ENCODE measurements at regions not wholly inside any gene's neighbourhood (a gene's known extent, or its start where the extent isn't known, plus 50 kb on each side); places are given as distances from the start of the nearest gene placed in this dataset.

DNA sequence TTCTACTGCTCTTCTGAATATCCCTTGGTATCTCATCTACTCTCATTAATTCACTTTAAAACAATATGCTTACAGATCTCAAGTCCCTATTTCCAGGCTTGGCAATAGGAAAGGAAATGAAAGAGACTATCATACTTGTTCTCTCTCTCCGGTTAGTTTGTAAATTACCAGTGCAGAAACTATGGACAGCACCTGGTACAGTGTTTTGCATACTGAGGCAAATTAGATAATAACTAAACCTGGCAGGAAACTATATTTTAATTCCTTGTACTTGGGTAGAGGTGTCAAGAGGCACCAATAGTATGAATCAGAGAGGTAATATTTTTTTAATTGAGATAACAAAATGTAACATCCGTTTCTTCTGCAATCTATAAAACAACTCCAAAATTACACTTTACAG is 97.7 kb upstream of the TMEM196 start:
- H3K4me3 ChIP-seq: no peak overlapping the region
- no peak overlapping the region for H2AFZ ChIP-seq
- intact Hi-C loops (cut with micrococcal nuclease; ENCODE audit: unreplicated experiment): no loop called here
- H3K36me3 ChIP-seq (ENCODE audit: low read depth): no peaks in the 10 kb centered on the region
- no peak for DNase-seq
- no peak overlapping the region for H3K27ac ChIP-seq
- H3K9me2 ChIP-seq (ENCODE audit: insufficient read depth): no peaks in the 10 kb centered on the region
- H3K79me2 ChIP-seq (ENCODE audit: low read depth): no peaks in the 10 kb centered on the region
- H4K20me1 ChIP-seq (ENCODE audit: insufficient read depth): no peaks in the 10 kb centered on the region
- no peaks in the 10 kb centered on the region for H3K4me1 ChIP-seq (replicated peaks; ENCODE audit: insufficient read depth)
- POLR2A ChIA-PET (ENCODE audit: unreplicated experiment): no interaction called here
- BruUV-seq (replicated peaks): no TSS peak
- no peak overlapping the region for H3K4me2 ChIP-seq
- CTCF ChIA-PET: no interaction called here
- H3F3A ChIP-seq (ENCODE audit: insufficient read depth, low read depth): no peaks in the 10 kb centered on the region
- no peaks in the 10 kb centered on the region for H3K9me3 ChIP-seq (ENCODE audit: insufficient read depth, low read depth)
- TF ChIP-seq, protein P1, sequence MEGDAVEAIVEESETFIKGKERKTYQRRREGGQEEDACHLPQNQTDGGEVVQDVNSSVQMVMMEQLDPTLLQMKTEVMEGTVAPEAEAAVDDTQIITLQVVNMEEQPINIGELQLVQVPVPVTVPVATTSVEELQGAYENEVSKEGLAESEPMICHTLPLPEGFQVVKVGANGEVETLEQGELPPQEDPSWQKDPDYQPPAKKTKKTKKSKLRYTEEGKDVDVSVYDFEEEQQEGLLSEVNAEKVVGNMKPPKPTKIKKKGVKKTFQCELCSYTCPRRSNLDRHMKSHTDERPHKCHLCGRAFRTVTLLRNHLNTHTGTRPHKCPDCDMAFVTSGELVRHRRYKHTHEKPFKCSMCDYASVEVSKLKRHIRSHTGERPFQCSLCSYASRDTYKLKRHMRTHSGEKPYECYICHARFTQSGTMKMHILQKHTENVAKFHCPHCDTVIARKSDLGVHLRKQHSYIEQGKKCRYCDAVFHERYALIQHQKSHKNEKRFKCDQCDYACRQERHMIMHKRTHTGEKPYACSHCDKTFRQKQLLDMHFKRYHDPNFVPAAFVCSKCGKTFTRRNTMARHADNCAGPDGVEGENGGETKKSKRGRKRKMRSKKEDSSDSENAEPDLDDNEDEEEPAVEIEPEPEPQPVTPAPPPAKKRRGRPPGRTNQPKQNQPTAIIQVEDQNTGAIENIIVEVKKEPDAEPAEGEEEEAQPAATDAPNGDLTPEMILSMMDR (conservative IDR thresholded peaks at IDR 0.05): no peak
- no peak for TF ChIP-seq EZH2 (IDR thresholded peaks at IDR 0.05; ENCODE audit: low read depth)
- H3K27me3 ChIP-seq (ENCODE audit: insufficient read depth, low read depth): no peaks in the 10 kb centered on the region

DNA sequence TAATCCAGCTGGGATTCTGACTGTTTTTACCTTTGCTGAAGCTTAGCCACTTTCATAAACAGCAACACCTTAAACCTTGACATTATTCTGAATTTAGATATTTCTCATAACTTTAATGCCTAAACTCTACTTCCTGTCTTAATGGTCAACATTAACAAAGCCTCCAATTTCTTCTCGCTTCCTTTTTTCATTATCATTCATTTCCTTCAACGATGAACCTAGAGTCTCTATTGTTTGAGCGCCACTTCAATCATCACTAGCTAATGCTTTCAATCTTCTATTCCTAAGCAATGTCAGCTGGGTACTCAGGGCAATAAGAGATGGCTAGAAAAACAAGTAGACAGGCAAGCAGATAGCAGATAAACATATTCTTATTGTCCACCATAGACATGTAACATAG is 96.6 kb upstream of the TMEM196 start:
- Histone ChIP-seq H3K9me2 (ENCODE audit: insufficient read depth) (no peaks in the 10 kb centered on the region), H3K36me3 (ENCODE audit: low read depth) (no peaks in the 10 kb centered on the region), H3K27me3 (ENCODE audit: insufficient read depth, low read depth) (no peaks in the 10 kb centered on the region), H3K9me3 (ENCODE audit: insufficient read depth, low read depth) (no peaks in the 10 kb centered on the region), H4K20me1 (ENCODE audit: insufficient read depth) (no peaks in the 10 kb centered on the region), H3K4me3 (no peak overlapping the region), H3K4me1 (replicated peaks; ENCODE audit: insufficient read depth) (no peaks in the 10 kb centered on the region), H3F3A (ENCODE audit: insufficient read depth, low read depth) (no peaks in the 10 kb centered on the region), H3K4me2 (no peak overlapping the region), H3K27ac (no peak overlapping the region), H3K79me2 (ENCODE audit: low read depth) (no peaks in the 10 kb centered on the region), H2AFZ (no peak overlapping the region)
- DNase-seq: no peak
- CTCF ChIA-PET: no interaction called here
- no TSS peak for BruUV-seq (replicated peaks)
- POLR2A ChIA-PET (ENCODE audit: unreplicated experiment): no interaction called here
- intact Hi-C loops (cut with micrococcal nuclease; ENCODE audit: unreplicated experiment): no loop called here
- TF ChIP-seq, protein P1 (conservative IDR thresholded peaks at IDR 0.05): no peak
- TF ChIP-seq EZH2 (IDR thresholded peaks at IDR 0.05; ENCODE audit: low read depth): no peak

DNA sequence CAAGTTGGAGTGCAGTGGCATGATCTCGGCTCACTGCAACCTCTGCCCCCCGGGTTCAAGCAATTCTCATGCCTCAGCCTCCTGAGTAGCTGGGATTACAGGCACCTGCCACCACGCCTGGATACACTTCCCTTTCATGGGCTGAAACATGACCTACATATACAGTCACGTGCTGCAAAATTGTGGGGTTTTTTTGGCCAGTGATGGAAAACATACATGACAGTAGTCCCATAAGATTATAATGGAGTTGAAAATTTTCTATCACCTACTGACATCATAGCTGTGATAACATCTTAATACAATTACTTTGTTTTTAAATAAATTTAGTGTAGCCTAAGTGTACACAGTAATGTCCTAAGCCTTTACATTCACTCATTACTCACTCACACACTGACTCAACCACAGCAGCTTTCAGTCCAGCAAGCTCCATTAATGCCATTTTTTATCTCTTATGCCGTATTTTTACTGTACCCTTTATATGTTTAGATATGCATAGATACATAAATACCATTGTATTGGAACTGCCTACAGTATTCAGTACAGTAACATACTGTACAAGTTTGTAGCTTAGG is 79.9 kb upstream of the TMEM196 start:
- Histone ChIP-seq H4K20me1 (ENCODE audit: insufficient read depth) (no peaks in the 10 kb centered on the region), H2AFZ (no peak overlapping the region), H3F3A (ENCODE audit: insufficient read depth, low read depth) (no peaks in the 10 kb centered on the region), H3K79me2 (ENCODE audit: low read depth) (no peaks in the 10 kb centered on the region), H3K4me2 (no peak overlapping the region), H3K27me3 (ENCODE audit: insufficient read depth, low read depth) (no peaks in the 10 kb centered on the region), H3K36me3 (ENCODE audit: low read depth) (peaks cover 3% of the 10 kb centered on the region; the same call in 1 of the 2 replicates), H3K9me2 (ENCODE audit: insufficient read depth) (no peaks in the 10 kb centered on the region), H3K4me1 (replicated peaks; ENCODE audit: insufficient read depth) (no peaks in the 10 kb centered on the region), H3K27ac (no peak overlapping the region), H3K9me3 (ENCODE audit: insufficient read depth, low read depth) (peaks cover 7% of the 10 kb centered on the region; the same call in 1 of the 2 replicates), H3K4me3 (no peak overlapping the region)
- intact Hi-C loops (cut with micrococcal nuclease; ENCODE audit: unreplicated experiment): no loop called here
- no peak for DNase-seq
- BruUV-seq (replicated peaks): no TSS peak
- ChIA-PET CTCF (no interaction called here), POLR2A (ENCODE audit: unreplicated experiment) (no interaction called here)
- TF ChIP-seq EZH2 (IDR thresholded peaks at IDR 0.05; ENCODE audit: low read depth): no peak
- TF ChIP-seq, protein P1 (conservative IDR thresholded peaks at IDR 0.05): no peak
